Osteoblast (primary cell): ENCODE measurements at regions not wholly inside any gene's neighbourhood (a gene's known extent, or its start where the extent isn't known, plus 50 kb on each side); places are given as distances from the start of the nearest gene placed in this dataset.

Experiments used
- DNase-seq: peaks from one replicate; pipeline ENCODE4 v3.0.0; 2011; ENCODE audit warnings: low spot score, mixed read lengths; ENCODE audit not compliant: insufficient read length; ENCODE audit errors: missing footprints
- H2AFZ ChIP-seq: 2 replicates; pipeline ENCODE4 v1.6.0; 2011; ENCODE audit warnings: mild to moderate bottlenecking, low read length
- H3K27ac ChIP-seq: 2 replicates; pipeline ENCODE4 v1.5.1; 2011; ENCODE audit warnings: mild to moderate bottlenecking, low read depth, low read length, moderate library complexity
- H3K27me3 ChIP-seq: 2 replicates; pipeline ENCODE4 v1.6.0; 2012; ENCODE audit warnings: mild to moderate bottlenecking, control low read depth, inconsistent platforms, low read length, moderate library complexity; ENCODE audit not compliant: insufficient read depth
- H3K36me3 ChIP-seq: 2 replicates; pipeline ENCODE4 v1.5.1; 2011; ENCODE audit warnings: mild to moderate bottlenecking, low read length, control low read depth, moderate library complexity; ENCODE audit not compliant: insufficient read depth
- H3K4me1 ChIP-seq: 2 replicates; pipeline ENCODE4 v1.5.1; 2011; ENCODE audit warnings: mild to moderate bottlenecking, low read length, control low read depth, moderate library complexity; ENCODE audit not compliant: insufficient read depth
- H3K4me2 ChIP-seq: 2 replicates; pipeline ENCODE4 v1.6.0; 2011; ENCODE audit warnings: mild to moderate bottlenecking, low read length; ENCODE audit not compliant: insufficient read depth
- H3K4me3 ChIP-seq: fragments of 200-600 bp; sonication (generic); 3 replicates; pipeline ENCODE4 v1.5.1; 2012; ENCODE audit warnings: mild to moderate bottlenecking, low read length, inconsistent platforms; ENCODE audit not compliant: insufficient read depth
- H3K79me2 ChIP-seq: 2 replicates; pipeline ENCODE4 v1.6.0; 2012; ENCODE audit warnings: mild to moderate bottlenecking, low read length, control low read depth, inconsistent platforms; ENCODE audit not compliant: insufficient read depth
- H3K9me3 ChIP-seq: 2 replicates; pipeline ENCODE4 v1.5.1; 2011; ENCODE audit warnings: low read depth, low read length, control low read depth
- H4K20me1 ChIP-seq: 2 replicates; pipeline ENCODE4 v1.6.0; 2012; ENCODE audit warnings: mild to moderate bottlenecking, low read length, control low read depth; ENCODE audit not compliant: insufficient read depth
- TF ChIP-seq, protein P1 (sequence below): IDR thresholded peaks from 2 replicates; pipeline ENCODE4 v1.5.1; 2011; ENCODE audit warnings: mild to moderate bottlenecking, low read depth, low read length, moderate library complexity; ENCODE audit errors: extremely low read depth

DNA sequence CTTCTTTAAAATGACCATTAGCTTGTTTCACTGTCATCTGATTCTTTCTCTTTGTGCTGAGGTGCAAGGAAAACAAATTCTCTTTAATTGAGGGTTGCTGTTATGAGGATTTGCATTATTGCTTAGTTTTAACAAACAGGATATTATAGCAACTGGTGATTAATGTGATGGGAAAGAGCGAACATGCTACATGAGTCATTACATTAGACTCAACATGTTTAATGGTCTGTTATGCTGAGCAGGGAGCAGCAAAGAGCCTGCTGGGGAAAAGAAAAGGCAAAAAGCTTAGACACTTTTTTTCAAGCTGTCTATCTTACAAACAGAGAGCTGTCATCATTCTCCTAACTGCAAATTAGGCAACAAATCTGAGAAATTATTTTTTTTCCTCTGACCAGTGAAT, 230.5 kb upstream of the LCORL start:
- H3K79me2 ChIP-seq = no peaks in the 10 kb centered on the region
- no peak overlapping the region for H3K4me3 ChIP-seq
- TF ChIP-seq, protein P1, sequence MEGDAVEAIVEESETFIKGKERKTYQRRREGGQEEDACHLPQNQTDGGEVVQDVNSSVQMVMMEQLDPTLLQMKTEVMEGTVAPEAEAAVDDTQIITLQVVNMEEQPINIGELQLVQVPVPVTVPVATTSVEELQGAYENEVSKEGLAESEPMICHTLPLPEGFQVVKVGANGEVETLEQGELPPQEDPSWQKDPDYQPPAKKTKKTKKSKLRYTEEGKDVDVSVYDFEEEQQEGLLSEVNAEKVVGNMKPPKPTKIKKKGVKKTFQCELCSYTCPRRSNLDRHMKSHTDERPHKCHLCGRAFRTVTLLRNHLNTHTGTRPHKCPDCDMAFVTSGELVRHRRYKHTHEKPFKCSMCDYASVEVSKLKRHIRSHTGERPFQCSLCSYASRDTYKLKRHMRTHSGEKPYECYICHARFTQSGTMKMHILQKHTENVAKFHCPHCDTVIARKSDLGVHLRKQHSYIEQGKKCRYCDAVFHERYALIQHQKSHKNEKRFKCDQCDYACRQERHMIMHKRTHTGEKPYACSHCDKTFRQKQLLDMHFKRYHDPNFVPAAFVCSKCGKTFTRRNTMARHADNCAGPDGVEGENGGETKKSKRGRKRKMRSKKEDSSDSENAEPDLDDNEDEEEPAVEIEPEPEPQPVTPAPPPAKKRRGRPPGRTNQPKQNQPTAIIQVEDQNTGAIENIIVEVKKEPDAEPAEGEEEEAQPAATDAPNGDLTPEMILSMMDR = no peak
- H3K4me2 ChIP-seq = no peak overlapping the region
- no peaks in the 10 kb centered on the region for H3K4me1 ChIP-seq
- H3K27ac ChIP-seq = no peak overlapping the region
- H3K9me3 ChIP-seq = peaks cover 3% of the 10 kb centered on the region
- no peak overlapping the region for H2AFZ ChIP-seq
- H4K20me1 ChIP-seq = no peaks in the 10 kb centered on the region
- no peaks in the 10 kb centered on the region for H3K36me3 ChIP-seq
- DNase-seq = no peak
- H3K27me3 ChIP-seq = no peaks in the 10 kb centered on the region

DNA sequence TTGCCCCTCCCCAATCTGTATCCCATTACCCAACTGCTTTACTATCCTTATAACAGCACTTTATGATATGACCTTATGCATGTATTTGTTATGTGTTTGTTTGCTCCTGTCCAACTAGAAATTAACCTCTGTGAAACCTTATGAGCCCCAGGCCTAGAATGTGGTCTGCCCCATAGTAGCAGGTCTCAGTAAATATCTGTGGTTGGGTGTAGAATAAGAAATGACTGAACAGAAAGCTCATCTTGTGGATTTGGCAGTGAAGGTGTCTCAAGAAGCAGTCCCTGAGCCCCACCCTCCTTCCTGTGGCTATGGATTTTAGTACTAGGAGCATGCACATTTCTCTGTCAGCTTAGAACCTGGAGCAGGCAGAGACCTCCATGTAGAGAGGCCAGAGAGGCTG, 229.0 kb upstream of the LCORL start:
- Histone ChIP-seq H3K27me3 (no peaks in the 10 kb centered on the region), H3K27ac (no peak overlapping the region), H3K79me2 (no peaks in the 10 kb centered on the region), H3K4me2 (no peak overlapping the region), H2AFZ (no peak overlapping the region), H3K9me3 (peaks cover 3% of the 10 kb centered on the region), H4K20me1 (no peaks in the 10 kb centered on the region), H3K4me1 (no peaks in the 10 kb centered on the region), H3K4me3 (no peak overlapping the region), H3K36me3 (no peaks in the 10 kb centered on the region)
- no peak for DNase-seq
- TF ChIP-seq, protein P1 = no peak

DNA sequence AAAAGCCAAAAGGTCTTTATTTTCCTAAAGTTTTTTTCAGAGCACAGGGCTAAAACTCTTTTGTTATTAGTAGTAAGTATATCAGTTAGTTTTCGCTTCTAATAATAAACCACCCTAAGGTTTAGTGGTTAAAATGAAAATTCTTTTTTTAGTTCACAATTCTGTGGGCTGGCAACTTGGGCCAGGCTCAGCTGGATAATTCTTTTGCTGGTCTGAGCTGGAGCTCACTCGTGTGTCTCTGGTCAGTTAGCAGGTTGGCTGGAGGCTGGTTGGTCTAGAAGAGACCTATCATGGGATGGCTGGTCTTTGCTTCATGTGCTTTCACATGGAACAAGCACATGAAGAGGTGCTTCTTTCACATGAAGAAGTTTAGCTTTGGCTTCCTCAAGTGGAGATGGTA, 227.1 kb upstream of the LCORL start:
- Histone ChIP-seq H3K4me3 (no peak overlapping the region), H4K20me1 (no peaks in the 10 kb centered on the region), H3K4me2 (no peak overlapping the region), H3K9me3 (peaks cover 3% of the 10 kb centered on the region), H2AFZ (no peak overlapping the region), H3K27ac (no peak overlapping the region), H3K27me3 (no peaks in the 10 kb centered on the region), H3K4me1 (no peaks in the 10 kb centered on the region), H3K36me3 (no peaks in the 10 kb centered on the region), H3K79me2 (no peaks in the 10 kb centered on the region)
- TF ChIP-seq, protein P1 = no peak
- DNase-seq = no peak

DNA sequence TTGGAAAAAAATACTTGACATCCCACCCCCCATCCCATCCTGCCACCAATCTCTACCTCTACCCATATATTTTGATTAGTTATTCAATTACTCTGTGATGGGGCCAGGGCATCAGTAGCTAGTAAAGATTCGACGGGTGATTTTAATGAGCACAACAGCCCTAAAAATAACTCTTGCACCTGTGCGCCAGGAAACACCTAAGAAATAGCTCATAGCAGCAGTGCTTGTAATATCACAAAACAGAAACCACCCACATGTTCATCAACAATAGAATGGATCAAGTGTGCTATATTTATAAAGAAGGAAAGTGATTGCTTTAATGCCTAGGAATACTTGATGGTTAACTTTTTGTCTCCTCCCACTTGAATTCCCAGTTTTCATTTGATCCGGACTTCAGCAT, 225.6 kb upstream of the LCORL start:
- no peak for DNase-seq
- Histone ChIP-seq H3K4me3 (no peak overlapping the region), H3K4me2 (no peak overlapping the region), H3K79me2 (no peaks in the 10 kb centered on the region), H2AFZ (no peak overlapping the region), H3K27ac (no peak overlapping the region), H3K4me1 (no peaks in the 10 kb centered on the region), H3K36me3 (no peaks in the 10 kb centered on the region), H4K20me1 (no peaks in the 10 kb centered on the region), H3K27me3 (no peaks in the 10 kb centered on the region), H3K9me3 (peaks cover 3% of the 10 kb centered on the region)
- TF ChIP-seq, protein P1 = no peak
